HFF-Myc (cell line): ENCODE measurements at regions not wholly inside any gene's neighbourhood (a gene's known extent, or its start where the extent isn't known, plus 50 kb on each side); places are given as distances from the start of the nearest gene placed in this dataset.

ENCODE experiments used
- DNase-seq: peaks from one replicate; pipeline ENCODE4 v3.0.0-alpha.2; 2011; ENCODE audit warnings: low read depth; ENCODE audit errors: extremely low read depth
- H3K4me3 ChIP-seq: replicated peaks from 2 replicates; pipeline ENCODE4 v1.5.1; 2011; ENCODE audit warnings: low read depth, mild to moderate bottlenecking, control low read depth, low read length
- TF ChIP-seq, protein P1 (sequence below): IDR thresholded peaks from 2 replicates; pipeline ENCODE4 v1.5.1; 2012; ENCODE audit warnings: mild to moderate bottlenecking, low read depth, low read length, control low read depth; ENCODE audit errors: missing control alignments

DNA sequence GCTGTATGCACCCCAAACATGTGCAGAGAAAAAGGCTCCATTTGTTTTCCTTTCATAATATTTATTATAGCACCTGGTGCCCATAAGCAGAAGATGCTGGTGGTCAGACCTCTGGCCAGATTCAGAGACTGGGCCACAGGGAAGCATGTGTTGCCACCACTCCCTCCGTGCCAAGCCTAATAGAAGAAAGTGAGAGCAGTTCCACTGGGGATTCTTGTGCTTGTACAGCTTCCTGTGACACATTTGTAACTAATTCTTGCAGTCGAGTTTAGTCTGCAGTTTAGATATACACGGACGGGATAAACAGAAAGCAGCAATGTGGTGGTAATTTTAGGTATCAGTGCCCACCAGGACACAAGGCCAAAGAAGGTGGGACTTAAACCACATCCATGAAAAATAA is 135.4 kb upstream of the PIEZO2 start:
- no peak overlapping the region for H3K4me3 ChIP-seq
- TF ChIP-seq, protein P1, sequence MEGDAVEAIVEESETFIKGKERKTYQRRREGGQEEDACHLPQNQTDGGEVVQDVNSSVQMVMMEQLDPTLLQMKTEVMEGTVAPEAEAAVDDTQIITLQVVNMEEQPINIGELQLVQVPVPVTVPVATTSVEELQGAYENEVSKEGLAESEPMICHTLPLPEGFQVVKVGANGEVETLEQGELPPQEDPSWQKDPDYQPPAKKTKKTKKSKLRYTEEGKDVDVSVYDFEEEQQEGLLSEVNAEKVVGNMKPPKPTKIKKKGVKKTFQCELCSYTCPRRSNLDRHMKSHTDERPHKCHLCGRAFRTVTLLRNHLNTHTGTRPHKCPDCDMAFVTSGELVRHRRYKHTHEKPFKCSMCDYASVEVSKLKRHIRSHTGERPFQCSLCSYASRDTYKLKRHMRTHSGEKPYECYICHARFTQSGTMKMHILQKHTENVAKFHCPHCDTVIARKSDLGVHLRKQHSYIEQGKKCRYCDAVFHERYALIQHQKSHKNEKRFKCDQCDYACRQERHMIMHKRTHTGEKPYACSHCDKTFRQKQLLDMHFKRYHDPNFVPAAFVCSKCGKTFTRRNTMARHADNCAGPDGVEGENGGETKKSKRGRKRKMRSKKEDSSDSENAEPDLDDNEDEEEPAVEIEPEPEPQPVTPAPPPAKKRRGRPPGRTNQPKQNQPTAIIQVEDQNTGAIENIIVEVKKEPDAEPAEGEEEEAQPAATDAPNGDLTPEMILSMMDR, result no peak
- DNase-seq, result no peak

DNA sequence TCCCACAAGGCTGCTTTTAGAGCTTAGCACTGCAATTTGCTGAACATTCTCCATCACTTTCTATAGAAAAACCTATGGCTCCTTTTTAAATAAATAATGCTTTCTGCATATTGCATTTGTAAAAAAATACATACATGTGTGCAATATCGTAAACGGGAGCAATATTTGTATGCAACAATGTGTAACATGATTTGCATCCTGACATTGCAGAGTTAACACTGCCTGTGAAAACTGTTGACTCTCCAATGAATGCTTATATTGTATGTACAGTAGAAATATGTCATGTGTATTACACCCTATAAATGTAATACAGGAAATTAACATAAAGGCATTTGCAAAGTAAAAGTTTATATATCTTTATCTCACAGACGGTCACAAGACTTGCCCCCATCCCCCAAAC is 135.0 kb upstream of the PIEZO2 start:
- H3K4me3 ChIP-seq, result no peak overlapping the region
- TF ChIP-seq, protein P1, result no peak

DNA sequence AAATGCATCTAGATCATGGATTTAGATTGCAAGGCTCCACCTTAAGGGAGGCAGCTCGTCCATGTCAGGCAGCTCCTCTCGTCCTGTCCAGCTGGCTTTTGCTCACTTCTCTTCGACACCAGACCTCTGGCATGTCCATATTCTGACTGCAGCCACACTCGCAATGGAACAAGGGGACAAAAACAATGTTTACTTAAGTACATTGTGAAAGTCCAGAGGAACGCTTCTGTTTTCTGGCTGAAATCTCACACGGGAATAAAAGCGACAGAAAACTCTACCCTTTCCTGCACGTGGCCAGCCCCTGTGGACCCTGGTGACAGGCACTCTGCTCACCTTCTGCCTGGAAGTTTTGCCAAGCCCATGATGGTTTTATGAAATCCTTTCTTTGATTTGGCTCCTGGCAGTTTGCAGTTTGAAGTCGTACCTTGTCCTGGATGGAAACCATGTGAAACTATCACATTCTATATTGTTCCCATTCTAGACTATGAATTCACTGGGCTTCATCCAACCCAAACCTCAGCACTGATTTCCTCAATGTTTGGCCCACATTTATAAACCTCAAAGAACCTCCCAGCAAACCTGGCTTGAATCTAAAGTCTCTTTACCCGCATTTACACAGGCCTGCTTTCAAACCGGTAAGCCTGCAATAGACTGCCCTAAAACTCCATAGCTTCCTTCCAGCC is 134.3 kb upstream of the PIEZO2 start:
- TF ChIP-seq, protein P1, result no peak
- DNase-seq, result no peak
- no peak overlapping the region for H3K4me3 ChIP-seq

More for the DNA sequence above, 135.0 kb upstream of the PIEZO2 start:
- DNase-seq, result no peak

DNA sequence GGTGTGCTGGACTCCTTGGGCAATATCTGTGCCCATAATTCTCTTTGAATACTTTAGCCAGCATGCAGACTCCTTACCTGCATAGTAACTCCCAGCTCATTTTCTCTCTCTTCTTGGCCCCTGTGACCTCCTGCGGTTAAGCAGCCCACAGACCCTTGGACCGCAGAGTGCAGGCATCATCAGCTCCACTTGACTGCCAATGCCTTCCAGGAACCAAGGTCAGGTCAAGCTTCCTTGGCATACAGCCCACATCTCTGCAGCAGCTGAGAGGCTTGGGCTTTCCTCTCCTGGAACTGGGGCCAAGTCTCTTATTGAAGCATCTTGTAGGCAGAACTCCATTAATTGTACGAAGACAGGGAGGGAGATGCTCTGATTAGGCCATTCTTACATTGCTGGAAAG is 130.1 kb upstream of the PIEZO2 start:
- no peak overlapping the region for H3K4me3 ChIP-seq
- DNase-seq, result no peak
- TF ChIP-seq, protein P1, result no peak

DNA sequence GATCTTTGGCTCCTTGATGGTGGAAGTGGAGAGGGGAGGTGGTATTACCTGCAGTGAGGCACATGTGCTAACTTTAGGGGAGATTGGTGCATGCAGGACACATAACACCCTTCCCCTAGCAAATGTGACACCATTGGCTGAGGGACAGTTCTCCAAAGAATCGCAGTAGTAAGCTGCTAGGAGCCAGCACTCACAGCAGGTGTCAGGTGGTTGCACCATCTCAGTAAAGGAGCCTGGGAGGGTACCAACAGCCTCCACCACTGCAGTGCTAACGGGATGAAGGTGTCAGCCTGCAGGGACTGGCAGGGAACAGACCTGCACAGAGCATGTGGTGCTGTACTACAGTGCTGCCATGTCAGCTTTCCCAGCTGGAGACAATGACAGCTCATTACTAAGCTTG is 127.3 kb upstream of the PIEZO2 start:
- TF ChIP-seq, protein P1, result no peak
- no peak overlapping the region for H3K4me3 ChIP-seq
- DNase-seq, result no peak

DNA sequence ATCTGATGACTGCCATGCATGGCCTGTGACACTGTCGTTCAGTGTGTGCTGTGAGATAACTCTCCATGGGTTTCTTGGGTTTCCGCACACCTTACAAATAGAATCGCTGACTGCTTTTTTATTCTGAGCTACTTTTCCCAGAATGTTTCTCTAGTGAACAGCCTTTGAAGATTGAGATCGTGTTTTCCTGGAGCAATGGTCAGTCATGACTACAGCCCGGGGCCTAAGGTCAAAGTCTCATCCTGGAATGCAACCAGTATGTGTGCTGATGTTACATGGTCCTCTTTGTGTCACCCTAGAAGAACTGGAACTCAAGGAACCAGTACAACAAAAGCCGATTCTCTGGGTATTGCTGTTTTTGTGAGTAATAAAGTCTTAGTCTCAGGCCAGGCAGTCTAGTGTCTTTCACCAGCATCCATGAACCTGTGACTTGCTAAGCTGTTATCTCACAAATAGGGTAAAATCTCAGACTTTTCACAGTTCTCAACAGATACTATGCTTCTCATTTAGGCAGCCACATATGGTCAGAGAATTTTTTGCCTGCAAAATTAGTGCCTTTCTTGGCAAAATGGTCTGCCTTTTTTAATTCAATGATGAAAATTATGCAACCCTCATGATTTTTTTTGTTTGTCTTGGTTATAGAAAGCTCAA is 124.9 kb upstream of the PIEZO2 start:
- no peak overlapping the region for H3K4me3 ChIP-seq
- no peak for DNase-seq
- TF ChIP-seq, protein P1, result no peak
